Caco-2 (cell line): ENCODE measurements at regions not wholly inside any gene's neighbourhood (a gene's known extent, or its start where the extent isn't known, plus 50 kb on each side); places are given as distances from the start of the nearest gene placed in this dataset.
A peak's percentile ranks its signal among the peaks of the same experiment; 100 is the strongest.

Experiments
- BruUV-seq: library from RNA; stranded (reverse); fragments of 400-500 nt; replicated peaks from 2 replicates; lab custom pipeline; 2021; lab: Mats Ljungman, UMichigan
- CTCF ChIA-PET: fragments of 300-600 bp; sonication (Branson Sonifier 250); formaldehyde crosslinking; loops from one replicate; lab custom pipeline; 2022; ENCODE audit warnings: antibody characterized with exemption; lab: Charles Lee
- POLR2A ChIA-PET: fragments of 300-600 bp; sonication (Branson Sonifier 250); formaldehyde crosslinking; loops from one replicate; lab custom pipeline; 2022; ENCODE audit warnings: antibody characterized with exemption; lab: Charles Lee
- DNase-seq, 2 experiments: peaks; one replicate each; pipeline versions ENCODE4 v3.0.0 to v3.0.0-alpha.2; 2020 to 2022
- H3K27me3 ChIP-seq: replicated peaks from 2 replicates; pipeline ENCODE4 v1.6.0; 2011; ENCODE audit warnings: low read length; ENCODE audit not compliant: control insufficient read depth, insufficient read depth
- H3K36me3 ChIP-seq: 2 replicates; pipeline ENCODE4 v1.5.1; 2011; ENCODE audit warnings: low read length; ENCODE audit not compliant: control insufficient read depth, insufficient read depth
- H3K4me1 ChIP-seq: fragments of 250-450 bp; sonication (Bioruptor Pico); 2 replicates; pipeline ENCODE4 v1.5.1; 2020; ENCODE audit warnings: mild to moderate bottlenecking
- H3K4me3 ChIP-seq: 2 replicates; pipeline ENCODE4 v1.5.1; 2011; ENCODE audit warnings: low read depth, mild to moderate bottlenecking, control low read depth, low read length
- H3K9me3 ChIP-seq: fragments of 250-450 bp; sonication (Bioruptor Pico); 2 replicates; pipeline ENCODE4 v1.5.1; 2020; ENCODE audit warnings: mild to moderate bottlenecking, moderate library complexity
- H3K27ac Mint-ChIP-seq: one replicate; pipeline ENCODE4 v1.8.0; 2022; ENCODE audit warnings: mixed read lengths; ENCODE audit not compliant: unreplicated experiment
- H3K27me3 Mint-ChIP-seq: one replicate; pipeline ENCODE4 v1.8.0; 2022; ENCODE audit warnings: mixed read lengths; ENCODE audit not compliant: insufficient read depth, unreplicated experiment
- H3K36me3 Mint-ChIP-seq: one replicate; pipeline ENCODE4 v1.8.0; 2022; ENCODE audit warnings: mild to moderate bottlenecking, mixed read lengths; ENCODE audit not compliant: insufficient read depth, unreplicated experiment
- H3K4me1 Mint-ChIP-seq: one replicate; pipeline ENCODE4 v1.8.0; 2022; ENCODE audit warnings: low read depth, mixed read lengths; ENCODE audit not compliant: unreplicated experiment
- H3K4me3 Mint-ChIP-seq: one replicate; pipeline ENCODE4 v1.8.0; 2022; ENCODE audit warnings: mild to moderate bottlenecking, moderate library complexity, mixed read lengths; ENCODE audit not compliant: unreplicated experiment
- H3K9me3 Mint-ChIP-seq: one replicate; pipeline ENCODE4 v1.8.0; 2022; ENCODE audit warnings: mixed read lengths; ENCODE audit not compliant: unreplicated experiment
- intact Hi-C: fragments of 100-400 bp; cut with micrococcal nuclease; formaldehyde crosslinking; loops from one replicate; pipeline ENCODE4 v1.10.0; 2022; ENCODE audit not compliant: unreplicated experiment
- TF ChIP-seq, protein P1 (sequence below), 2 experiments: fragments of 200-600 bp in 1 of 2; IDR thresholded peaks; 1 replicate in 1 of 2; 2 replicates in 1 of 2; pipeline versions ENCODE4 v1.5.1 to v1.8.0; 2011 to 2022; ENCODE audit warnings: antibody characterized with exemption in 1 of 2, control low read depth in 1 of 2, inconsistent platforms in 1 of 2, low read depth in 1 of 2, low read length in 1 of 2, mild to moderate bottlenecking in 1 of 2, moderate library complexity in 1 of 2; ENCODE audit not compliant: insufficient read depth in 1 of 2, severe bottlenecking in 1 of 2, unreplicated experiment in 1 of 2

DNA sequence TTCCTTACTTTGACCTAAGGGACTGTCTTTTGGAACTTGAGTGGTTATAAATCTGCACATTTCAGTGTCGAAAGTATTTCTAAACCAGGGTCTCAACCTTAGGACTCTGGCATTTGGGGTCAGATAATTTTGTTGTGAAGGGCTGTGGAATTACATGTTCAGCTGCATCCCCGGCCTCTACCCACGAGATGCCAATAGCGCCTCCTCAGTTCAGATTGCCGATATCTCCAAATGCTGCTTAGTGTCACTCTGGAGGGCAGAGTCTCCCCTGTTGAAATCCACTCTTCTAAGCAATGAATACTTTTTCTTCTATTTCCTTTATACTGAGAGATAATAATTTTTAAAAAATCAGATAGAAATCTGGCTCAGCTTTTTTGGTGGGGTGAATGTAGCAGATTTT lies 379.4 kb upstream of the RGS6 start:
- Mint-ChIP-seq H3K4me1 (peaks cover 38% of the 10 kb centered on the region), H3K9me3 (no peaks in the 10 kb centered on the region)
- BruUV-seq: no TSS peak

DNA sequence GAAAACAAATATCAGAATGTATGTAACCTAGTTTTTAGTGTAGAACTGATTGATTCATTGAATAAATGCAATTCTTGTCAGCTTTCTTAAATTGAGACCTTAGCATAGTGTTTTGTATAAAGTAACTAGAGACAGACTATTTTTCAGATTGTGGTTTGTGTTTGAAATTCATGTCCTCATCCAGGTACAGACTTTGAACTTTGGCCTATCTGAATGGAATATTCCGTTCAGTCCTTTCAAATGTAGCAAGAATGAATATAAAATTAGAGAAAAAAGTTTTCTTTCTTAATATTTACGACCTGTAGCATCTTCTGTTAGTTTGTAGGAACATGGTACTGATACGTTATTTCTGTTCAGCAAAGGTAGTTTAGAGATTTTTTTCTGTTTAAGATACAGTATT lies 378.4 kb upstream of the RGS6 start:
- BruUV-seq: no TSS peak
- POLR2A ChIA-PET: no interaction called here
- H3K27me3 ChIP-seq: no peaks in the 10 kb centered on the region
- no peak overlapping the region for H3K4me3 ChIP-seq
- no peak for DNase-seq
- Mint-ChIP-seq H3K27ac (peak overlapping the region; percentile 32), H3K9me3 (no peaks in the 10 kb centered on the region), H3K27me3 (no peaks in the 10 kb centered on the region), H3K4me1 (peaks cover 38% of the 10 kb centered on the region), H3K36me3 (peaks cover 8% of the 10 kb centered on the region), H3K4me3 (no peak overlapping the region)
- TF ChIP-seq, protein P1, sequence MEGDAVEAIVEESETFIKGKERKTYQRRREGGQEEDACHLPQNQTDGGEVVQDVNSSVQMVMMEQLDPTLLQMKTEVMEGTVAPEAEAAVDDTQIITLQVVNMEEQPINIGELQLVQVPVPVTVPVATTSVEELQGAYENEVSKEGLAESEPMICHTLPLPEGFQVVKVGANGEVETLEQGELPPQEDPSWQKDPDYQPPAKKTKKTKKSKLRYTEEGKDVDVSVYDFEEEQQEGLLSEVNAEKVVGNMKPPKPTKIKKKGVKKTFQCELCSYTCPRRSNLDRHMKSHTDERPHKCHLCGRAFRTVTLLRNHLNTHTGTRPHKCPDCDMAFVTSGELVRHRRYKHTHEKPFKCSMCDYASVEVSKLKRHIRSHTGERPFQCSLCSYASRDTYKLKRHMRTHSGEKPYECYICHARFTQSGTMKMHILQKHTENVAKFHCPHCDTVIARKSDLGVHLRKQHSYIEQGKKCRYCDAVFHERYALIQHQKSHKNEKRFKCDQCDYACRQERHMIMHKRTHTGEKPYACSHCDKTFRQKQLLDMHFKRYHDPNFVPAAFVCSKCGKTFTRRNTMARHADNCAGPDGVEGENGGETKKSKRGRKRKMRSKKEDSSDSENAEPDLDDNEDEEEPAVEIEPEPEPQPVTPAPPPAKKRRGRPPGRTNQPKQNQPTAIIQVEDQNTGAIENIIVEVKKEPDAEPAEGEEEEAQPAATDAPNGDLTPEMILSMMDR (IDR thresholded peaks at IDR 0.05; ENCODE audit: insufficient read depth in 1 of 2, low read depth in 1 of 2, low read length in 1 of 2, severe bottlenecking in 1 of 2, unreplicated experiment in 1 of 2): no peak
- H3K9me3 ChIP-seq: no peaks in the 10 kb centered on the region
- intact Hi-C loops: no loop called here
- H3K4me1 ChIP-seq: peaks cover 53% of the 10 kb centered on the region
- CTCF ChIA-PET: no interaction called here
- no peaks in the 10 kb centered on the region for H3K36me3 ChIP-seq

More for the DNA sequence above, 379.4 kb upstream of the RGS6 start:
- intact Hi-C loops: no loop called here
- ChIA-PET CTCF (no interaction called here), POLR2A (no interaction called here)
- H3K27me3 Mint-ChIP-seq: no peaks in the 10 kb centered on the region
- H3K36me3 Mint-ChIP-seq: peaks cover 8% of the 10 kb centered on the region
- DNase-seq: no peak
- no peaks in the 10 kb centered on the region for H3K27me3 ChIP-seq
- no peak overlapping the region for H3K4me3 Mint-ChIP-seq
- H3K9me3 ChIP-seq: no peaks in the 10 kb centered on the region
- H3K36me3 ChIP-seq: no peaks in the 10 kb centered on the region
- H3K4me1 ChIP-seq: peaks cover 46% of the 10 kb centered on the region
- no peak overlapping the region for H3K4me3 ChIP-seq
- TF ChIP-seq, protein P1 (IDR thresholded peaks at IDR 0.05; ENCODE audit: insufficient read depth in 1 of 2, low read depth in 1 of 2, low read length in 1 of 2, severe bottlenecking in 1 of 2, unreplicated experiment in 1 of 2): no peak
- peak overlapping the region; percentile 32 for H3K27ac Mint-ChIP-seq

DNA sequence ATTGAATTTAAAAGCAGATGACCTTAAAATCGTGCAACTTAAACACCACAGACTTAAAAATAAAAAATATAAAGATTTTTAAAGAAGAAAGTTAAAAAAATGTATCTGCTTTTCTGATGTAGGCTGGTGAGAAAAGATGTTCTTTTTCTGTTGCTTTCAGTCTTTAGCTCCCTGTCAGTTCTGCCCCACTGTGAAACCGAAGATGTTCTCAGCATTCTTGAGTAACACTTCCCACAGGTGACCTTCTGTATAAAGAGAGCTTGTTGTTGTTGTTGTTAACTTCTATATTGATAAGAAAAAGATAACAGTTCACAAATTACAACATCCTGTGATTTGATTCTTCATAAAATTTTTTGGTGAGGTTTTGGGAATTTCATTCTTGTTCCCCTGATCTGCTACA lies 377.9 kb upstream of the RGS6 start:
- intact Hi-C loops: no loop called here
- H3K36me3 Mint-ChIP-seq: peaks cover 8% of the 10 kb centered on the region
- ChIA-PET CTCF (no interaction called here), POLR2A (no interaction called here)
- no peaks in the 10 kb centered on the region for H3K9me3 Mint-ChIP-seq
- H3K9me3 ChIP-seq: no peaks in the 10 kb centered on the region
- TF ChIP-seq, protein P1 (IDR thresholded peaks at IDR 0.05; ENCODE audit: insufficient read depth in 1 of 2, low read depth in 1 of 2, low read length in 1 of 2, severe bottlenecking in 1 of 2, unreplicated experiment in 1 of 2): no peak
- no peaks in the 10 kb centered on the region for H3K27me3 Mint-ChIP-seq
- no TSS peak for BruUV-seq
- H3K36me3 ChIP-seq: no peaks in the 10 kb centered on the region
- no peak overlapping the region for H3K27ac Mint-ChIP-seq
- no peak for DNase-seq
- no peaks in the 10 kb centered on the region for H3K27me3 ChIP-seq
- H3K4me1 Mint-ChIP-seq: peaks cover 38% of the 10 kb centered on the region
- no peak overlapping the region for H3K4me3 Mint-ChIP-seq
- H3K4me1 ChIP-seq: peaks cover 53% of the 10 kb centered on the region
- no peak overlapping the region for H3K4me3 ChIP-seq
